ENCODE measurements at regions not wholly inside any gene's neighbourhood (a gene's known extent, or its start where the extent isn't known, plus 50 kb on each side); places are given as distances from the start of the nearest gene placed in this dataset.
"Not testable (repeated sequence)": the region's sequence is repeated elsewhere in the genome, so short reads cannot be mapped to it uniquely, and the experiment has no call there.

- DNase-seq (ENCODE audit: low spot score in 2 of 2); H3K27ac ChIP-seq; intact Hi-C loops (cut with DNase I); H3K27me3 ChIP-seq; H3K4me3 ChIP-seq; H3K9me3 ChIP-seq; H3K36me3 ChIP-seq; H3K4me1 ChIP-seq: not testable (repeated sequence)
Observed at GRCh38 chr7:74008-74540, 118.3 kb upstream of the FAM20C start.

GRCh38 chr7:75511-75910 is 116.9 kb upstream of the FAM20C start:
- H3K36me3 ChIP-seq; intact Hi-C loops (cut with DNase I); H3K27ac ChIP-seq; H3K4me3 ChIP-seq; DNase-seq (ENCODE audit: low spot score in 2 of 2); H3K9me3 ChIP-seq; H3K27me3 ChIP-seq; H3K4me1 ChIP-seq: not testable (repeated sequence)

- DNase-seq (ENCODE audit: low spot score in 2 of 2); H3K27ac ChIP-seq; H3K27me3 ChIP-seq; H3K4me1 ChIP-seq; intact Hi-C loops (cut with DNase I); H3K9me3 ChIP-seq; H3K4me3 ChIP-seq; H3K36me3 ChIP-seq: not testable (repeated sequence)
Observed at GRCh38 chr7:76202-76601, 116.2 kb upstream of the FAM20C start.

- intact Hi-C loops (cut with DNase I); H3K4me1 ChIP-seq; H3K4me3 ChIP-seq; H3K27me3 ChIP-seq; H3K27ac ChIP-seq; H3K9me3 ChIP-seq; H3K36me3 ChIP-seq: not testable (repeated sequence)
- DNase-seq (ENCODE audit: low spot score in 2 of 2) = peak in 1 of 2 donors; percentile 7
Observed at GRCh38 chr7:76829-77395, 115.5 kb upstream of the FAM20C start.

GRCh38 chr7:78862-79261 is 113.5 kb upstream of the FAM20C start:
- H3K27ac ChIP-seq; DNase-seq (ENCODE audit: low spot score in 2 of 2); H3K36me3 ChIP-seq; H3K9me3 ChIP-seq; H3K4me1 ChIP-seq; intact Hi-C loops (cut with DNase I); H3K27me3 ChIP-seq; H3K4me3 ChIP-seq: not testable (repeated sequence)

GRCh38 chr7:79400-80055 is 112.8 kb upstream of the FAM20C start:
- H3K4me3 ChIP-seq; H3K4me1 ChIP-seq; H3K27ac ChIP-seq; intact Hi-C loops (cut with DNase I); H3K9me3 ChIP-seq; H3K27me3 ChIP-seq; H3K36me3 ChIP-seq: not testable (repeated sequence)
- DNase-seq (ENCODE audit: low spot score in 2 of 2) = peak in 1 of 2 donors; percentile 48

GRCh38 chr7:80259-81067 is 111.9 kb upstream of the FAM20C start:
- TF ChIP-seq CTCF (IDR thresholded peaks at IDR 0.05) = no peak
- Histone ChIP-seq H3K27ac (no peak overlapping the region), H3K4me3 (no peak overlapping the region), H3K4me1 (no peaks in the 10 kb centered on the region), H3K27me3 (no peaks in the 10 kb centered on the region), H3K36me3 (no peaks in the 10 kb centered on the region), H3K9me3 (no peaks in the 10 kb centered on the region)
- DNase-seq (ENCODE audit: low spot score in 2 of 2) = peak in 1 of 2 donors; percentile 53
- intact Hi-C loops (cut with DNase I) = no loop called here

GRCh38 chr7:81068-81925 is 111.1 kb upstream of the FAM20C start:
- Histone ChIP-seq H3K36me3 (no peaks in the 10 kb centered on the region), H3K4me1 (no peaks in the 10 kb centered on the region), H3K27me3 (no peaks in the 10 kb centered on the region), H3K27ac (no peak overlapping the region), H3K9me3 (no peaks in the 10 kb centered on the region), H3K4me3 (no peak overlapping the region)
- intact Hi-C loops (cut with DNase I) = no loop called here
- no peak for TF ChIP-seq CTCF (IDR thresholded peaks at IDR 0.05)
- DNase-seq (ENCODE audit: low spot score in 2 of 2) = peak in 1 of 2 donors; percentile 31
